Muscle layer of duodenum (tissue), 2 donors: ENCODE measurements at regions not wholly inside any gene's neighbourhood (a gene's known extent, or its start where the extent isn't known, plus 50 kb on each side); places are given as distances from the start of the nearest gene placed in this dataset.
"Not testable (repeated sequence)": the region's sequence is repeated elsewhere in the genome, so short reads cannot be mapped to it uniquely, and the experiment has no call there.

Experiments
- H3K27ac ChIP-seq: one replicate; pipeline ENCODE4 v1.7.0; 2013; ENCODE audit warnings: mild to moderate bottlenecking, low read length
- H3K27me3 ChIP-seq: one replicate; pipeline ENCODE4 v1.7.0; 2013; ENCODE audit warnings: low read depth, mild to moderate bottlenecking, control low read depth, low read length
- H3K36me3 ChIP-seq, 2 donors: one replicate each; pipeline ENCODE4 v1.7.0; 2013; ENCODE audit warnings: low read length in 2 of 2, control low read depth in 1 of 2, mild to moderate bottlenecking in 1 of 2; ENCODE audit not compliant: insufficient read depth in 2 of 2, control insufficient read depth in 1 of 2
- H3K4me1 ChIP-seq, 2 donors: one replicate each; pipeline ENCODE4 v1.7.0; 2013; ENCODE audit warnings: low read length in 2 of 2, mild to moderate bottlenecking in 2 of 2, control low read depth in 1 of 2, moderate library complexity in 1 of 2; ENCODE audit not compliant: insufficient read depth in 2 of 2, control insufficient read depth in 1 of 2
- H3K4me3 ChIP-seq, 2 donors: one replicate each; pipeline ENCODE4 v1.7.0; 2013; ENCODE audit warnings: low read length in 2 of 2, low read depth in 1 of 2, mild to moderate bottlenecking in 1 of 2
- H3K9me3 ChIP-seq, 2 donors: one replicate each; pipeline ENCODE4 v1.7.0; 2013; ENCODE audit warnings: low read length in 2 of 2, control low read depth in 1 of 2, mild to moderate bottlenecking in 1 of 2; ENCODE audit not compliant: control insufficient read depth in 1 of 2
- donor health status: healthy.

DNA sequence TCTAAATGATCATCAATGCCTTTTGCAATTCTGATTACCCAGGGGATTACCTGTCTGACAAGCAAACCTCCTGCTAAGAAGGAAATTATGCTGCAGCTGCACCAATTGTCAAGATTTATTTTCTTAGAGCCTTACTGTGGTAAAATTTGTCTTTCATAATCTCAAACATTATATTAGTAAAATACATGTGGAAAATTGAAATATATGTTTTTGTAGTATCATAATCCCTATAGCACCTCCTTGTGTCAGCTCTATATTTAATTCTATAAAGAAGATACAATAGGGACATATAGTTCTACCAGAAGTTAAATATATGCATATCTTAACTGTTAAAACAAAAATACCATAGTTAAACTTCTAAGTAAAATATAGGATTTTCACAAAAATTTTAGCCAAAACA, 655.6 kb upstream of the PCDH10 start:
- Histone ChIP-seq H3K27me3 (no peaks in the 10 kb centered on the region), H3K4me3 (no peak overlapping the region), H3K27ac (no peak overlapping the region), H3K9me3 (peaks cover 0 to 10% of the 10 kb centered on the region in 2 donors), H3K36me3 (no peaks in the 10 kb centered on the region), H3K4me1 (no peaks in the 10 kb centered on the region)

DNA sequence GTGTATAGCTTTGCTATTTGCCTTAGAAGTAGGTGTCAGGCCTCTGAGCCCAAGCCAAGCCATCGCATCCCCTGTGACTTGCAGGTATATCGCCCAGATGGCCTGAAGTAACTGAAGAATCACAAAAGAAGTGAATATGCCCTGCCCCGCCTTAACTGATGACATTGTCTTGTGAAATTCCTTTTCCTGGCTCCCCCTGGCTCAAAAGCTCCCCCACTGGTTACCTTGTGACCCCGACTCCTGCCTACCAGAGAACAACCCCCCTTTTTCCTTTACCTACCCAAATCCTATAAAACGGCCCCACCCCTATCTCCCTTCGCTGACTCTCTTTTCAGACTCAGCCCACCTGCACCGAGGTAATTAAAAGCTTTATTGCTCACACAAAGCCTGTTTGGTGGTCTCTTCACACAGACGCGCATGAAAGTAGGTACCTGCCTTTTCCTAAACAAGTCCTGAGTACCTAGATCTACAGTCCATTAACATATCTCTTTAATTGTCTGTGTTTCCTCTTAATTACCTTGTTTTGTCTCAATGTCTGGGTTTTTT, 653.8 kb upstream of the PCDH10 start:
- H3K4me3 ChIP-seq, H3K27ac ChIP-seq, H3K36me3 ChIP-seq, H3K9me3 ChIP-seq, H3K27me3 ChIP-seq, H3K4me1 ChIP-seq: not testable (repeated sequence)

DNA sequence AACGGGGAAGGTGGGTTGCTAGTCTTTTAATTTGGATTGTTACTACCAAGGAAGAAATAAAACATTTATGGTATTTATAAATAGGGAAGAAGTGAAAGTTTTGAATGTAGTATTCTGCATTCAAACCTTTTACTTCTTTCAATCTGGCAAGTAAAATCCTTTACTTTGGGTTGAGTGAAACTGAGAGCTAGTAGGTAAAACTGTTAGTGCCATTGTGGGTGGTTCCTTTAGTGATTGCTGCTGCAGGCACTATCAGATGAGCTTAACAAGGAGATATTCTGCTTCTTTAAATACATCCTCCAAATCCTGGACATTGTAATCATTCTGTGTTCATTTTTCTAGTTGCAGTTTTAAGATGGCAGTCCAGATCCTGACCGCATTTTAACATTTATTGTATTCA, 650.9 kb upstream of the PCDH10 start:
- H3K27ac ChIP-seq = no peak overlapping the region
- H3K4me1 ChIP-seq = no peaks in the 10 kb centered on the region
- peaks cover 0 to 3% of the 10 kb centered on the region in 2 donors for H3K9me3 ChIP-seq
- no peaks in the 10 kb centered on the region for H3K36me3 ChIP-seq
- no peak overlapping the region for H3K4me3 ChIP-seq
- no peaks in the 10 kb centered on the region for H3K27me3 ChIP-seq

DNA sequence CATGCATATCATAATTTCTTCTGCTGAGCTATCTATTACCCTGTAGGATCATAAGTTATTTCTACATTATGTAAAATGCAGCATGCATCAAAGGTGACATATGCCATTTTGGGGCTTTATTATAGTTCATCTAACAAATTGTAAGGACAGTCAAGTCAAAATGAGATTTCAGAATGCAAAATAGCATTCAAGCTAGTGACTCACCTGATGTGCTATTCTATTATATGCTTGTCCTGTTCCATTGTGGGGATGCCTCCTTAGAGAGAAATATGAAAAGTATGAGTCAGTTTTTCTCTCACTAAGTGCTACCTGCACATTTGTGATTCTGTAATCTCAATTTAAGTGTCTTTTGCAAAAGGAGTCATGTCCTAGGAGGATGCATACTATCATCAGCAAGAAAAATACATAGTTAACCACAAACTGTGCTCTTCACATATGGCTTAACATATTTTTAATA, 647.0 kb upstream of the PCDH10 start:
- no peaks in the 10 kb centered on the region for H3K36me3 ChIP-seq
- H3K4me3 ChIP-seq = no peak overlapping the region
- H3K9me3 ChIP-seq = no peaks in the 10 kb centered on the region

DNA sequence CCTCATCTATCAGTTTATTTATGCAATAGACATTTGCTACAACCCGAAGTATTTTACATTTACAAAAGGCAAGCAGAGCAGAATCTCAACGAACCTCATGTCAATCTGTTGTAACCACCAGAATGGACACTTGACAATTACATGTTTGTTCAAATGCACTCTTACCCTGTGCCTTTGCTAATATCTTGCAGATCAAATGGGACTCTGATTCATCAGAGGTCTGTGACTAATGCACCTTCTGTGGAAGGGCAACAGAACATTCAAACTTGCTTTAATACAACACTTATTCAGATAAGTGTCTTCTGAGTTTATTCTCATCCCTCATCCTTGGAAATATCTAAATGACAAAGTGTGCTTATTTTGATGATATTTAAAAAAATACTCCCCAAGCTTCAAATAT, 644.7 kb upstream of the PCDH10 start:
- no peak overlapping the region for H3K4me3 ChIP-seq
- H3K4me1 ChIP-seq = no peaks in the 10 kb centered on the region
- no peaks in the 10 kb centered on the region for H3K9me3 ChIP-seq
- H3K27ac ChIP-seq = no peak overlapping the region
- no peaks in the 10 kb centered on the region for H3K36me3 ChIP-seq
- H3K27me3 ChIP-seq = no peaks in the 10 kb centered on the region

More for the DNA sequence above, 647.0 kb upstream of the PCDH10 start:
- Histone ChIP-seq H3K27ac (no peak overlapping the region), H3K27me3 (no peaks in the 10 kb centered on the region), H3K4me1 (no peaks in the 10 kb centered on the region)

DNA sequence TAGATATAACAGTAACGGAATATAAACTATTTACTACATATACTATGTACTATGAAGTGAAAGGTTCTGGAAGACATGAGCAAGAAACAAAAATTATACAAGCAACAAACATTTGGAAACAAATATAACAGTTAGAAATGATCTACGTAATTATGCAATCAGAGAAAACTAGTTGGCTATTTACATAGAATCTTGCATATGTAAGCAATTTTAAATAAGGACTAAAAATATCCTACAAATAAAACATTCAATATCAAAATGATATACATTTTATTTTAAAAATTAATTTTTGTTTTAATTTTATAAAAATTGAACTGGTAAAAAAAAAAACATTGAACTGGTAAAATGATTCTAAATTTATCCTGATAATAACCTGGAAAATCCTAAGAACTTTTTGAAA, 642.5 kb upstream of the PCDH10 start:
- H3K4me1 ChIP-seq = no peaks in the 10 kb centered on the region
- no peak overlapping the region for H3K27ac ChIP-seq
- H3K36me3 ChIP-seq = no peaks in the 10 kb centered on the region
- H3K9me3 ChIP-seq = no peaks in the 10 kb centered on the region
- no peak overlapping the region for H3K4me3 ChIP-seq
- H3K27me3 ChIP-seq = no peaks in the 10 kb centered on the region

DNA sequence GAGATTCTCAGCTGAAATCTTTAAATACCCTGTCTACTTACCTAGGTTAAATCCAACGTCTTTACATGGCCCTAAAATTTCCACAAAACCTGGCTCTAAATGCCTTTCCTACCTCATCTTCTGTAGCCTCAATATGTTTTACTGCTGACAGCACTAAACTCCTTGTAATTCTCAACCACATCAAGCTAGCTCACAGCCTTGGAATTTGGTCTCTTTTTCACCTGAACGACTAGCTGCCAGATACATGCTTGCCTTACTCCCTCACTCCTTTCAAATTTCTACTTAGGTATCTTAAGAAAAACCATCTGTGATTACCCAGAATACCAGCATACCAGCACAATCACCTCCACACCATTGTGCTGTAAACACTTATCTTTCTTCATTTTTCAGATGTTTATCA, 635.6 kb upstream of the PCDH10 start:
- Histone ChIP-seq H3K27me3 (no peaks in the 10 kb centered on the region), H3K36me3 (no peaks in the 10 kb centered on the region), H3K27ac (no peak overlapping the region), H3K9me3 (no peaks in the 10 kb centered on the region), H3K4me1 (no peaks in the 10 kb centered on the region), H3K4me3 (no peak overlapping the region)

DNA sequence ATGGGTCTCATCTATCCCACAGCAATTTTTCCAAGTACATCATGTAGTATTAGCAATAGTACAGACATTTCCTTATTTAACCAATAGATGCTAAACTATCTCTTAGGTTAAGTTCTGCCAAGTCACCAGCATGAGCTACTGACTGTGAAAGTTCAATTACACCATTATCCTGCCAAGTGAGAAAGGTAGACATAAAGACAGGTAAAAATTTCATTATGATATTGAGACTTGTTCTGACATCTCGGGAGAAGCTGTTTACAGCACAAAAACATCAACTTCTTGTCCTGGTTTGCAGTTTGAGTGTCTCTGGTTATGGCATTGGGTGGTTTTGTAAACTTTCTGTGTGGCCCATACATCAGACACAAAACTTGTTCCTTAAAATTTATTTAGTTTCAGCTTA, 622.4 kb upstream of the PCDH10 start:
- no peak overlapping the region for H3K4me3 ChIP-seq
- H3K4me1 ChIP-seq = peaks cover 0 to 6% of the 10 kb centered on the region in 2 donors
- H3K9me3 ChIP-seq = no peaks in the 10 kb centered on the region
- H3K36me3 ChIP-seq = no peaks in the 10 kb centered on the region
- no peaks in the 10 kb centered on the region for H3K27me3 ChIP-seq
- H3K27ac ChIP-seq = no peak overlapping the region

DNA sequence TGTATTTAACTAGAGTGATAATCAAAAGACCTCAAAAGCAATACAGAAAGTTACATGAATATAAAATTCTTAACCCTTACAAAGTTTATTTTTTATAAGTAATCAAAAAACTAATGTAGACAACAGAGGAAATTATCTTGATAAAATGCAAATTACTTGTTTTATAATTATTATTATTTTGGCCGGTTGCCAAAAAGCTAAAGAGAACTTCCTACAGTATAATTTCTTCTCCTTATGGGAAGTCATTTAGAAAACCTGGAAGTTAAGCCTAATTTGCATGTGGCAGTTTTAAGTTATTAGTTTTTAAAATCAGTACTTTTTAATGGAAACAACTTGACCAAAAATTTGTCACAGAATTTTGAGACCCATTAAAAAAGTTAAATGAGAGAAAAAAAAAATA, 621.3 kb upstream of the PCDH10 start:
- H3K27ac ChIP-seq = no peak overlapping the region
- no peaks in the 10 kb centered on the region for H3K27me3 ChIP-seq
- H3K4me1 ChIP-seq = peaks cover 0 to 6% of the 10 kb centered on the region in 2 donors
- H3K9me3 ChIP-seq = no peaks in the 10 kb centered on the region
- H3K4me3 ChIP-seq = no peak overlapping the region
- H3K36me3 ChIP-seq = no peaks in the 10 kb centered on the region

DNA sequence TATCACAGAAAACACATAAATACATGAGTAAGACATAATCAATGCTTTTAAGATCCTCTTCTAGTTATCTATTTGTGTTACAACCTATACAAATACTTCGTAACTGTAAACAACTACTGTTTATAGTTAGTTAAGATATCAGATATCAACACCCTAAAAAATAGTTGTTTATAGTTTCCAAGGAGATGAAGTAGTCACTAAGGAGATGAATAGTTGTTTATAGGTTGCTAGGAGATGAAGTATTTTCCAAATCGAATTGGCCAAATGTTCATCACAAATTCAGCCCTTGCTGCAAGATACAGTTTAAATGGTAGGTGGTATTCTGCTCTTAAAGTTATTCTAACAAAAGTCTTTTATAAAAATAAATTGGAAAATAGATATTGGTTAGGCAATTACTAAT, 618.2 kb upstream of the PCDH10 start:
- H3K4me1 ChIP-seq = peaks cover 0 to 6% of the 10 kb centered on the region in 2 donors

DNA sequence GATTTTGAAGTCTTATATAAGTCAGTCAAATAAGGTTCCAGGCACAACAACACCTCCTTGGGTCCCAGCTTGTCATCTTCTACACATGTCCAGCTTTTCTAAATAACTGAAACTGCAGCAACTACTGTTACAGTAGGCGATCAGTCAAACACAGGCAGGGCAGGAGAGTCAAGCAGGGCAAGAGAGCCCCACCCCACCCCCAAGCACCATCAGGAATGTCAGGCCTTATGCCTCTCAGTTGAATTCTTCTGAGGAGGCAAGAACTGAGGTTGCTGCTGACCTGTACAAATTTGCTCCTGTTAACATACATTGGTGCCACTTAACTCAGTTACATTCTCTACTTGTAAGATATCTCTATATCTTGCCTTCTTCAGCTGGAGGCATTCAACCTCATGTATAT, 608.8 kb upstream of the PCDH10 start:
- no peaks in the 10 kb centered on the region for H3K4me1 ChIP-seq
- no peak overlapping the region for H3K27ac ChIP-seq
- H3K27me3 ChIP-seq = no peaks in the 10 kb centered on the region
- no peaks in the 10 kb centered on the region for H3K36me3 ChIP-seq
- peaks cover 4 to 6% of the 10 kb centered on the region in 2 donors for H3K9me3 ChIP-seq
- no peak overlapping the region for H3K4me3 ChIP-seq

More for the DNA sequence above, 618.2 kb upstream of the PCDH10 start:
- H3K27me3 ChIP-seq = no peaks in the 10 kb centered on the region
- no peaks in the 10 kb centered on the region for H3K9me3 ChIP-seq
- no peaks in the 10 kb centered on the region for H3K36me3 ChIP-seq
- no peak overlapping the region for H3K27ac ChIP-seq
- H3K4me3 ChIP-seq = no peak overlapping the region

DNA sequence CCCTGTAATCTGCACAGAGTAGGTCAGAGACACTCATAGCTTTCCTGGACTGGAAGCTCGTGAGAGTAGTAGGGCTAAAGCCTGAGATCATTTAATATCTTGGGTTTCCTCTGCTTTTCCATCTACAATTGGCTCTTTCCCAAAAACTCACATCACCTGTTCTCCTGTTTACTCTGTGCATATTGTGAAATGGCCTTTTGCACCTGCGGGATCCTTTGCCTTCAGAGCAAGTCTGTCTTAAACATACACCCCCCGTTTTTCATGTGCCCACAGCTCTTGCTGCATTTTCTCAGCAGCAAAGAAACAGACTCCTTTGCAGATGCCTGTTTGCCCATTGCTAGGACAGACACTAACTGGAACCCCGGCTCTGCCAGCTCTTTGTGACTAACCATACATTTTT, 608.3 kb upstream of the PCDH10 start:
- H3K9me3 ChIP-seq = peaks cover 4 to 6% of the 10 kb centered on the region in 2 donors
- no peak overlapping the region for H3K27ac ChIP-seq
- no peaks in the 10 kb centered on the region for H3K36me3 ChIP-seq
- H3K27me3 ChIP-seq = no peaks in the 10 kb centered on the region
- H3K4me3 ChIP-seq = no peak overlapping the region
- H3K4me1 ChIP-seq = no peaks in the 10 kb centered on the region
